PFSK-1 (cell line): ENCODE measurements at regions not wholly inside any gene's neighbourhood (a gene's known extent, or its start where the extent isn't known, plus 50 kb on each side); places are given as distances from the start of the nearest gene placed in this dataset.

ENCODE experiments used
- FOXP2 ChIP-seq: optimal IDR thresholded peaks from 2 replicates; pipeline ENCODE3; 2011; ENCODE audit warnings: borderline replicate concordance, control low read depth, inconsistent platforms; ENCODE audit not compliant: insufficient read depth; ENCODE audit errors: extremely low read length, extremely low read depth
- POLR2AphosphoS5 ChIP-seq: IDR thresholded peaks from 2 replicates; pipeline ENCODE4 v1.6.1; 2012; ENCODE audit warnings: low read depth, mild to moderate bottlenecking, control low read depth, low read length, moderate library complexity
- REST ChIP-seq, 2 experiments: IDR thresholded peaks; 2 replicates each; pipeline versions ENCODE4 v1.6.1 to v1.8.0; 2011 to 2012; ENCODE audit warnings: low read depth in 2 of 2, low read length in 2 of 2, control low read depth in 1 of 2, inconsistent platforms in 1 of 2, mild to moderate bottlenecking in 1 of 2, moderate library complexity in 1 of 2; ENCODE audit not compliant: insufficient read depth in 1 of 2
- SIN3A ChIP-seq: IDR thresholded peaks from 2 replicates; pipeline ENCODE4 v1.6.1; 2012; ENCODE audit warnings: mild to moderate bottlenecking, low read length, moderate library complexity, borderline replicate concordance; ENCODE audit not compliant: insufficient read depth
- TAF1 ChIP-seq: IDR thresholded peaks from 2 replicates; pipeline ENCODE4 v1.6.1; 2012; ENCODE audit warnings: low read length, control low read depth, borderline replicate concordance; ENCODE audit not compliant: insufficient read depth

- TF ChIP-seq SIN3A (no peak), TAF1 (no peak), REST (IDR thresholded peaks at IDR 0.05; ENCODE audit: insufficient read depth in 1 of 2, low read depth in 2 of 2, low read length in 2 of 2) (no peak), POLR2AphosphoS5 (no peak)
Observed at GRCh38 chr7:19463581-19463980, 245.3 kb downstream of the POLR1F start.

GRCh38 chr7:19455623-19456022 lies 253.2 kb downstream of the POLR1F start:
- no peak for TF ChIP-seq TAF1
- no peak for TF ChIP-seq SIN3A
- no peak for TF ChIP-seq POLR2AphosphoS5
- TF ChIP-seq REST (IDR thresholded peaks at IDR 0.05; ENCODE audit: insufficient read depth in 1 of 2, low read depth in 2 of 2, low read length in 2 of 2), result no peak
- no peak for TF ChIP-seq FOXP2

GRCh38 chr7:19448091-19448490 lies 260.7 kb downstream of the POLR1F start:
- TF ChIP-seq REST (IDR thresholded peaks at IDR 0.05; ENCODE audit: insufficient read depth in 1 of 2, low read depth in 2 of 2, low read length in 2 of 2) (no peak), POLR2AphosphoS5 (no peak), SIN3A (no peak), TAF1 (no peak), FOXP2 (no peak)

- no peak for TF ChIP-seq FOXP2
- TF ChIP-seq REST (IDR thresholded peaks at IDR 0.05; ENCODE audit: insufficient read depth in 1 of 2, low read depth in 2 of 2, low read length in 2 of 2), result no peak
- TF ChIP-seq TAF1, result no peak
- no peak for TF ChIP-seq POLR2AphosphoS5
- TF ChIP-seq SIN3A, result no peak
Observed at GRCh38 chr7:19442016-19442785, 266.6 kb downstream of the POLR1F start.

- TF ChIP-seq POLR2AphosphoS5 (no peak), FOXP2 (no peak), REST (IDR thresholded peaks at IDR 0.05; ENCODE audit: insufficient read depth in 1 of 2, low read depth in 2 of 2, low read length in 2 of 2) (no peak), TAF1 (no peak), SIN3A (no peak)
Observed at GRCh38 chr7:19439517-19439916, 269.3 kb downstream of the POLR1F start.
